ENCODE measurements at regions not wholly inside any gene's neighbourhood (a gene's known extent, or its start where the extent isn't known, plus 50 kb on each side); places are given as distances from the start of the nearest gene placed in this dataset.

GRCh38 chr5:8919096-8919495, 626.8 kb downstream of the SEMA5A start:
- Histone ChIP-seq H3K36me3 (ENCODE audit: control insufficient read depth in 2 of 4, insufficient read depth in 4 of 4, low read length in 3 of 4) (no peaks in the 10 kb centered on the region), H2BK20ac (ENCODE audit: low read length) (no peak overlapping the region), H3K14ac (ENCODE audit: insufficient read length) (no peak overlapping the region), H3K9me3 (ENCODE audit: insufficient read depth in 2 of 2, low read depth in 1 of 2, low read length in 1 of 2) (no peaks in the 10 kb centered on the region), H2BK5ac (ENCODE audit: low read depth, low read length) (no peak overlapping the region), H4K8ac (ENCODE audit: extremely low read depth, insufficient read depth, low read length) (no peak overlapping the region), H3K9ac (replicated peaks in 1 of 4; ENCODE audit: extremely low read depth in 1 of 4, low read depth in 3 of 4, low read length in 3 of 4) (no peak overlapping the region), H3K27me3 (replicated peaks in 1 of 4; ENCODE audit: control insufficient read depth in 3 of 4, extremely low read depth in 1 of 4, insufficient read depth in 3 of 4, low read length in 3 of 4) (no peaks in the 10 kb centered on the region), H3K27ac (ENCODE audit: low read depth, low read length) (no peak overlapping the region), H3K4me2 (ENCODE audit: insufficient read depth in 1 of 2, low read depth in 2 of 2, low read length in 2 of 2) (no peak overlapping the region), H2AFZ (ENCODE audit: low read length) (no peak overlapping the region), H3K18ac (ENCODE audit: extremely low read depth, low read length) (no peak overlapping the region), H3K56ac (replicated peaks; ENCODE audit: insufficient read length, low read depth, low read length) (no peak overlapping the region), H3K4me3 (ENCODE audit: extremely low read depth in 1 of 4, insufficient read depth in 2 of 4, low read depth in 3 of 4, low read length in 4 of 4) (no peak overlapping the region), H3K23ac (ENCODE audit: insufficient read length) (no peak overlapping the region), H4K91ac (replicated peaks; ENCODE audit: insufficient read length, low read length) (no peak overlapping the region), H3K79me1 (ENCODE audit: low read depth, low read length) (no peaks in the 10 kb centered on the region), H2BK120ac (replicated peaks; ENCODE audit: low read depth, low read length) (no peak overlapping the region), H2AK5ac (ENCODE audit: low read depth, low read length) (no peak overlapping the region), H4K20me1 (replicated peaks in 1 of 2; ENCODE audit: control insufficient read depth in 1 of 2, insufficient read depth in 2 of 2, low read length in 2 of 2) (no peaks in the 10 kb centered on the region), H3K4me1 (replicated peaks in 1 of 4; ENCODE audit: control insufficient read depth in 3 of 4, insufficient read depth in 4 of 4, low read length in 3 of 4) (no peaks in the 10 kb centered on the region), H2BK12ac (ENCODE audit: low read depth, low read length) (no peak overlapping the region), H3K23me2 (ENCODE audit: low read depth, low read length) (no peaks in the 10 kb centered on the region), H2BK15ac (ENCODE audit: low read length) (no peak overlapping the region), H3K4ac (replicated peaks; ENCODE audit: insufficient read length, low read depth, low read length) (no peak overlapping the region), H3K79me2 (ENCODE audit: control insufficient read depth in 1 of 2, insufficient read depth in 2 of 2, low read length in 2 of 2) (no peaks in the 10 kb centered on the region), H4K5ac (ENCODE audit: insufficient read length, low read depth, low read length) (no peak overlapping the region)
- CTCF ChIA-PET (ENCODE audit: partially characterized antibody), result interaction anchor here (0.7 to 2.8 kb wide), 2 partner anchors 11 to 12 kb away, joined by 4 to 12 read pairs; no protein-coding TSS in a partner anchor
- POLR2A ChIA-PET (ENCODE audit: partially characterized antibody), result no interaction called here
- no peak for FAIRE-seq
- DNase-seq (ENCODE audit: low read depth in 1 of 2, low spot score in 2 of 2), result no peak
- TF ChIP-seq MAFK (IDR thresholded peaks at IDR 0.05; ENCODE audit: low read depth, low read length) (no peak), JUND (IDR thresholded peaks at IDR 0.05; ENCODE audit: low read length) (no peak), EGR1 (IDR thresholded peaks at IDR 0.05; ENCODE audit: borderline replicate concordance, low read depth, low read length) (no peak), KDM4A (IDR thresholded peaks at IDR 0.05; ENCODE audit: low read depth, low read length, severe bottlenecking) (no peak), SP1 (IDR thresholded peaks at IDR 0.05; ENCODE audit: low read depth, low read length) (no peak), KDM1A (IDR thresholded peaks at IDR 0.05; ENCODE audit: borderline replicate concordance, low read length) (no peak), ATF2 (IDR thresholded peaks at IDR 0.05; ENCODE audit: low read length) (no peak), EZH2 (IDR thresholded peaks at IDR 0.05; ENCODE audit: low read depth, low read length, severe bottlenecking) (no peak), TAF7 (optimal IDR thresholded peaks at IDR 0.05; ENCODE audit: borderline replicate concordance, low read depth, low read length) (no peak)

Measured in H1 (cell line).